IMR-90 (cell line): ENCODE measurements at regions not wholly inside any gene's neighbourhood (a gene's known extent, or its start where the extent isn't known, plus 50 kb on each side); places are given as distances from the start of the nearest gene placed in this dataset.

Experiments used
- CTCF ChIP-seq: conservative IDR thresholded peaks from 2 replicates; pipeline ENCODE4 v1.5.1; 2012; ENCODE audit warnings: mild to moderate bottlenecking, low read depth, low read length, improper control_type of control experiment
- MAFK ChIP-seq: IDR thresholded peaks from 2 replicates; pipeline ENCODE4 v1.6.1; 2012; ENCODE audit warnings: low read depth, low read length, improper control_type of control experiment
- MXI1 ChIP-seq: IDR thresholded peaks from 2 replicates; pipeline ENCODE4 v1.6.1; 2012; ENCODE audit warnings: low read depth, mild to moderate bottlenecking, low read length, moderate library complexity, borderline replicate concordance
- POLR2A ChIP-seq: IDR thresholded peaks from 2 replicates; pipeline ENCODE4 v1.6.1; 2012; ENCODE audit warnings: mild to moderate bottlenecking, low read depth, low read length
- RAD21 ChIP-seq: IDR thresholded peaks from 2 replicates; pipeline ENCODE4 v1.6.1; 2012; ENCODE audit warnings: low read length, improper control_type of control experiment
- RFX5 ChIP-seq: IDR thresholded peaks from 2 replicates; pipeline ENCODE4 v1.8.0; 2012; ENCODE audit warnings: low read depth, mild to moderate bottlenecking, low read length, moderate library complexity
- SMC3 ChIP-seq: fragments of 150-350 bp; IDR thresholded peaks from 2 replicates; pipeline ENCODE4 v1.6.1; 2016; ENCODE audit warnings: low read depth, mild to moderate bottlenecking, antibody characterized with exemption, low read length, moderate library complexity
- USF2 ChIP-seq: fragments of 150-350 bp; IDR thresholded peaks from 2 replicates; pipeline ENCODE4 v1.6.1; 2017; ENCODE audit warnings: mild to moderate bottlenecking, antibody characterized with exemption, low read length, low read depth

GRCh38 chrX:27915617-27916016 lies 65.6 kb downstream of the DCAF8L1 start:
- no peak for TF ChIP-seq CTCF
- no peak for TF ChIP-seq POLR2A
- TF ChIP-seq MAFK, result no peak
- TF ChIP-seq RAD21, result no peak
- TF ChIP-seq MXI1, result no peak
- TF ChIP-seq USF2, result no peak
- no peak for TF ChIP-seq SMC3
- TF ChIP-seq RFX5, result no peak
